ENCODE measurements at regions not wholly inside any gene's neighbourhood (a gene's known extent, or its start where the extent isn't known, plus 50 kb on each side); places are given as distances from the start of the nearest gene placed in this dataset.

DNA sequence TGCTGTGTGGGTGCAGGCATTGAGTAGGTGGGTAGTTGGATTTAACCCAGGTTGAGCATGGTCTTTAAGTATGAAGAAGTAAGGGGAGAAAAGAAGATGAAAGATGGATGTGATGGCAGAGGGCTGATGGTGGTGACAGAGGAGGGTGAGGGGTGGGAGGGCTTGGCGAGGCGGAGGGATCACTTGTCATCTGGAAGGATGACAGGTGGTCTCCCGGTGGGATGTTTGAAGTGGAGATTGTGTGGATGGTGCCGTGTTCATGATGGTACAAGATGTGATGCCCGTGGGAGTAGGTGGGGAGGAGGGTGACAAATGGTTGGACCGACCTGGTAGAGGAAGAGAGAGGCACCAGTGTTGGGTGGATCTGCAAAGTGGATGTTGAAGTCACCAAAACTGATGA is 208.8 kb downstream of the RPLP1 start:
- no peak for TF ChIP-seq CTCF (IDR thresholded peaks at IDR 0.05)
- TF ChIP-seq POLR2A (IDR thresholded peaks at IDR 0.05), result no peak
- TF ChIP-seq POLR2AphosphoS5 (IDR thresholded peaks at IDR 0.05), result no peak
